Astrocyte of the cerebellum (primary cell): ENCODE measurements at regions not wholly inside any gene's neighbourhood (a gene's known extent, or its start where the extent isn't known, plus 50 kb on each side); places are given as distances from the start of the nearest gene placed in this dataset.

Source experiments
- DNase-seq: peaks from one replicate; pipeline ENCODE4 v3.0.0-alpha.2; 2011; ENCODE audit warnings: low read depth
- H3K4me3 ChIP-seq: 2 replicates; pipeline ENCODE4 v1.5.1; 2011; ENCODE audit warnings: mild to moderate bottlenecking, low read depth, low read length, moderate library complexity
- CTCF ChIP-seq: IDR thresholded peaks from 2 replicates; pipeline ENCODE4 v1.5.1; 2012; ENCODE audit warnings: low read length, low read depth, moderate library complexity, mild to moderate bottlenecking; ENCODE audit errors: missing control alignments
- in situ Hi-C: cut with HindIII; loops from 2 replicates; pipeline ENCODE4 v1.10.0; 2017; ENCODE audit warnings: low sequenced_read_pairs

GRCh38 chr10:84075226-84076046, 63.9 kb upstream of the GHITM start:
- TF ChIP-seq CTCF: no peak
- no peak for DNase-seq
- no peak overlapping the region for H3K4me3 ChIP-seq
- in situ Hi-C loops: no loop called here

- in situ Hi-C loops: no loop called here
- no peak overlapping the region for H3K4me3 ChIP-seq
- TF ChIP-seq CTCF: no peak
- peak; percentile 47 for DNase-seq
These were observed 63.3 kb upstream of the GHITM start for GRCh38 chr10:84076047-84076388.

- in situ Hi-C loops: no loop called here
- no peak overlapping the region for H3K4me3 ChIP-seq
- no peak for DNase-seq
- peak; percentile 54 for TF ChIP-seq CTCF
These were observed 62.6 kb upstream of the GHITM start for GRCh38 chr10:84076540-84077195.

GRCh38 chr10:84077768-84078167, 61.5 kb upstream of the GHITM start:
- TF ChIP-seq CTCF: no peak
- in situ Hi-C loops: no loop called here
- no peak for DNase-seq
- H3K4me3 ChIP-seq: no peak overlapping the region

- H3K4me3 ChIP-seq: no peak overlapping the region
- DNase-seq: no peak
- TF ChIP-seq CTCF: no peak
- in situ Hi-C loops: no loop called here
These were observed 60.5 kb upstream of the GHITM start for GRCh38 chr10:84078771-84079170.

GRCh38 chr10:84084342-84084741, 55.0 kb upstream of the GHITM start:
- no peak for TF ChIP-seq CTCF
- in situ Hi-C loops: no loop called here
- no peak overlapping the region for H3K4me3 ChIP-seq
- no peak for DNase-seq
